Activated CD4-positive, alpha-beta T cell treated with anti-CD3 and anti-CD28 coated beads, Interleukin-2, amount 10 ng/mL, durations not matched to agents 7 days and 5 days (primary cell): ENCODE measurements at regions not wholly inside any gene's neighbourhood (a gene's known extent, or its start where the extent isn't known, plus 50 kb on each side); places are given as distances from the start of the nearest gene placed in this dataset.

Source experiments
- CTCF ChIA-PET: fragments of 350-600 bp; sonication (Branson Sonifier 250); formaldehyde crosslinking; loops from one replicate; lab custom pipeline; 2021; ENCODE audit warnings: antibody characterized with exemption; lab: Charles Lee
- POLR2A ChIA-PET: fragments of 350-600 bp; sonication (Branson Sonifier 250); formaldehyde crosslinking; loops from one replicate; lab custom pipeline; 2021; ENCODE audit warnings: antibody characterized with exemption; lab: Charles Lee
- DNase-seq: peaks from one replicate; pipeline ENCODE4 v3.0.0-alpha.2; 2020
- H3K27ac Mint-ChIP-seq: one replicate; pipeline ENCODE4 v1.8.0; 2021; ENCODE audit warnings: mild to moderate bottlenecking, moderate library complexity, mixed read lengths
- H3K27me3 Mint-ChIP-seq: one replicate; pipeline ENCODE4 v1.8.0; 2021; ENCODE audit warnings: mixed read lengths
- H3K36me3 Mint-ChIP-seq: one replicate; pipeline ENCODE4 v1.8.0; 2021; ENCODE audit warnings: low read depth, mixed read lengths
- H3K4me1 Mint-ChIP-seq: one replicate; pipeline ENCODE4 v1.8.0; 2021; ENCODE audit warnings: mixed read lengths
- H3K4me3 Mint-ChIP-seq: one replicate; pipeline ENCODE4 v1.8.0; 2021; ENCODE audit warnings: mild to moderate bottlenecking, moderate library complexity, mixed read lengths
- H3K9me3 Mint-ChIP-seq: one replicate; pipeline ENCODE4 v1.8.0; 2021; ENCODE audit warnings: mixed read lengths

DNA sequence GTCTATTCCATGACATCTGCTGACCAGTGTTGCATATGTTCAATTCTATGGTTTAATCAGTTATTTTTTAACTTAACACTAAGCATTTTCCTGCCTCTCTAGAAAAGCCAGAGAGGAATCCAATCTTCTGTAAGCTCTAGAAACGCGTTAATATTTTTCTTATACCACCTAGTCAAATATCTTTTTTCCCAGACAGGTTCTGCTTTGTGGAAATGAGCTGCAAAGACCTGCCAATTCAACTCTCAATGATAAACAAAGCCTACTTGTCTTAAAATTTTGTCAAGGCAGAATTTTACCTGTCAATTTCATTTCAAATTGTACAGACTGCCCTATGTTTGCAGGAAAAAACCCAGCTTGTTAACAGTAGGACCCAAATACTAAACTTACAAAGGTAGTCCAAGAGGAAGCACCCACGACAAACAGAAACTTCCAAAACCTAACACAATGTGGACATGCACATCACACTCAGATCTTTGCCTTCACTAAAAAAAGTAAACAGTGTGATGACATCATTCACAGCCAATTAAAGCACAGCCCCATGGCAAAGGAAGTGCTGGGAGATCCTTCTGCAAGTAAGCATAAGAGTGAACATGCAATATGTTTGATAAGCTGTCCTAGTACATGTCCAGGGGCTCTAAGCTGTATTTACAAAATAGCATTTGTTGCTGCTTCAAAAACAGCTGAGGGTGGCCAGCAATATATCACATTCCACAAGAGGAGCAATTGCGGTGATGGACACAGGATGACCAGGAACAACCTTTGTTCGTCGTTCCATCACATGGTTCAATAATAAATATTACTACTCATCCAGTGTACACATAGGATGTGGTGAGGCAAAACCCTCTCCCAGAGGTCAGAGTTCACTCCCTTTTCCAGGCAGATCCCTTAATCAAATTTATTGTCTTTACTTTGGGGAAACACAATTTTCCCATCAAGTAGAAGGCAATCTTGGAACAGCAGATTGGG, 139.4 kb upstream of the TSC22D2 start:
- H3K9me3 Mint-ChIP-seq: no peaks in the 10 kb centered on the region
- H3K27me3 Mint-ChIP-seq: peaks cover 10% of the 10 kb centered on the region
- H3K27ac Mint-ChIP-seq: no peak overlapping the region
- no peak for DNase-seq
- H3K4me3 Mint-ChIP-seq: no peak overlapping the region
- H3K4me1 Mint-ChIP-seq: no peaks in the 10 kb centered on the region
- no peaks in the 10 kb centered on the region for H3K36me3 Mint-ChIP-seq
- ChIA-PET POLR2A (no interaction called here), CTCF (no interaction called here)

DNA sequence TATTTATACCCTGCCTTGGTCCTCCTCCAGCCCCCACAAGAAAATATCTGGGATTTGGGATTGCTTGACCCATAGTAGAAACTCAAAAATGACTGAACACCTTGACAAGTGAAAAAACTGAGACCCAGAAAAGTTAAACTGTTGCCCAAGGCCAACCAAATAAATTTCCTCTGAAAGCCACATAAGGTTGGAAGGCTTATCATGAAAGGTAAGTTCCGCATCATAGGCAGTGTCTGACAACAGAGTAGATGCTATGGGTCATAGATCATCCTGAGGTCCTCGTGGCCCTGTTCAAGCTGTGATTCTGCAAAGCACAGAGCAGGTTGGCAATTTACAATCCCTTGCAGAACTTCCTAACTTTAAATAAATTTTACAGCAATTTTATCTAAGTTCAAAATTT, 140.8 kb upstream of the TSC22D2 start:
- DNase-seq: no peak
- POLR2A ChIA-PET: no interaction called here

DNA sequence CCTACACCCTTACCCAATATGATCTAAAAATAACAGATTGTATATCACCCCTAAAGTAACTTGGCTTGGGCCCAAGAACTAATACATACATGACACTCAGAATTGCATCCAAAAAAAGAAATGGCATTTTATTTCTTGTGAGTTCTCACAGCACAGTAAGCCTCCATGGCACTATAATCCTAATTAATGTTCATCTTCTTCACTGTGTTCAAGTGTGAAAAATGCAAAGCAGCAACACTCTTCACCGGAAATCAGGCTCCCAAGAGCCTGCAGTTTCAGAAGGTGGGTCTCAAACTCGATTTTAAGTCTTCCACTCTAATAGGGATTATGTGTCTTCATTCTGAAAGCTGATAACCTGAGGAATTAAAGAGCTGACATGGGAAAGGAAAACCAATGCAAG, 142.8 kb upstream of the TSC22D2 start:
- Mint-ChIP-seq H3K4me3 (no peak overlapping the region), H3K4me1 (no peaks in the 10 kb centered on the region), H3K27ac (no peak overlapping the region), H3K36me3 (no peaks in the 10 kb centered on the region), H3K27me3 (peaks cover 7% of the 10 kb centered on the region), H3K9me3 (no peaks in the 10 kb centered on the region)
- DNase-seq: no peak
- ChIA-PET POLR2A (no interaction called here), CTCF (no interaction called here)

More for the DNA sequence above, 140.8 kb upstream of the TSC22D2 start:
- H3K9me3 Mint-ChIP-seq: no peaks in the 10 kb centered on the region
- H3K4me3 Mint-ChIP-seq: no peak overlapping the region
- no peak overlapping the region for H3K27ac Mint-ChIP-seq
- CTCF ChIA-PET: no interaction called here
- no peaks in the 10 kb centered on the region for H3K36me3 Mint-ChIP-seq
- H3K4me1 Mint-ChIP-seq: no peaks in the 10 kb centered on the region
- peaks cover 10% of the 10 kb centered on the region for H3K27me3 Mint-ChIP-seq

DNA sequence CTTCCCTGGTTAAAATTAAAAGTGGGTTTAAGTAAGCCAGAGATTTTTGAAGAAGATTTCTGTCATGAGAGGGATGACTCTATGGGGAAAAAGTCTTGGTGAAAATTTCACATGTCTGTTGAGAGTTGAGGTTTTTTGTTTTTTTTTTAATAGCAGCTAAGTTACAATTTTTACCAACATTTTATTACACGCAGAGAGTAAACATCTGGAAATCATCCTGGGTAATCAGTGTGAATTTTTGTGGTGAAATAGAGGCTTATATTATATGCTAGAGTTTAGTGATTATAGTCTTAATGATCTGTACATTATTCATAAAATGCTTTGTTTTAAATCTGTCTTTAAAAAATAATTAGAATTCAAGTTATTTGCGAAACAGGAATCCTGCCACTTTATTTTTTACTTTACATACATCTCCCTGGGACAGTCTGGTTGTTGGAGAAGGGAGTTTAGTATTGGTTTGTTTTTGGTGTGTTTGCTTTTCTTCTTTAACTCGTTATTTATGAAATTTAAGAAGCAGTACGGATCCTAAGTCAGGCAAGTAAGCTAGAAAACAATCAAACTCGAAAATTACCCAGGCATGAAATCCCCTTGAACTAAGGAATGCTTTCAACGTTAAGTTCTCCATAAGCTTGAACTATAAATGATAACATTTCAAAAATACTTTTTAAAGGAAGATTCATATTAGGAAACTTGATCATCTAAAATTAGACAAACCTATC, 143.4 kb upstream of the TSC22D2 start:
- Mint-ChIP-seq H3K4me1 (no peaks in the 10 kb centered on the region), H3K27ac (no peak overlapping the region), H3K36me3 (no peaks in the 10 kb centered on the region), H3K4me3 (no peak overlapping the region), H3K27me3 (peaks cover 7% of the 10 kb centered on the region), H3K9me3 (no peaks in the 10 kb centered on the region)
- ChIA-PET POLR2A (no interaction called here), CTCF (no interaction called here)
- DNase-seq: no peak

DNA sequence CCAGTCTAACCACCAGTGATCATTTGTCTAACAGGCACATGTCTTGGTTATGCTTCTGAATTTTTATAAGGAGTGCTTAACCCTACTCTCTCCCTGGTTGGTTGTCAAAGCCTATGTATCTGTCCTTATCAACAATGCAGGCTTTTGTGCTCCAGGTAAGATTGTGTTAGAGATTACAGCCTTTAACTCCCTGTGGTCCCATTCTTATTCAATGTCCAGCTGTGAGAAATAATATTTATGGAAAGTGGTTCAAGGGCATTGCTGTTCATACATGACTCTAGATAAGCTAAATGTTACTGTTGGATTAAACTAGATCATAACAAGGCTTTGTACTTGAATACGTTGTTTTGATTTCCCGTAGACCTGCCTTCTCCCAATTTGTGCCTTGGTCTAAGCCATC, 146.1 kb upstream of the TSC22D2 start:
- H3K9me3 Mint-ChIP-seq: no peaks in the 10 kb centered on the region

DNA sequence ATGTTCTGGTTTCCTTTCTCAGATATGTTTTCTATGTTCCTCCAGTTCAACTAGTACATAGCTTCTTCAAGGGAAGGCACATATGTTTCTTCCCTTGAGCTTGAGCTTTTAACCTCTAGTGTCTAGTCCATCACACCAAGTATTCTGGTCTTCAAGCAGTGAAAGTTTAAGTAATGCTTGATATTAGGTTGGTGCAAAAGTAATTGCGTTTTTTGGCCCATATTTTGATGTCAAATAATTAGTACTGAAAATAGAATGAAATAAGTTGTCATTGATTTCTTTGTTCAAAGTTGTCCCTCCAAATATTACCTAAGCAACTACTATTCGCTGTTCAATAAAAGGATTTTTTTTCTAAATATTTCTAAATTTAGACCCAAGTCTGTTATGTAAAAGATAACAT, 146.7 kb upstream of the TSC22D2 start:
- no peak for DNase-seq
- H3K4me1 Mint-ChIP-seq: no peaks in the 10 kb centered on the region
- H3K27ac Mint-ChIP-seq: no peak overlapping the region
- no peaks in the 10 kb centered on the region for H3K9me3 Mint-ChIP-seq
- no peaks in the 10 kb centered on the region for H3K36me3 Mint-ChIP-seq
- peaks cover 5% of the 10 kb centered on the region for H3K27me3 Mint-ChIP-seq
- no peak overlapping the region for H3K4me3 Mint-ChIP-seq
- ChIA-PET CTCF (no interaction called here), POLR2A (no interaction called here)

More for the DNA sequence above, 146.1 kb upstream of the TSC22D2 start:
- peaks cover 5% of the 10 kb centered on the region for H3K27me3 Mint-ChIP-seq
- POLR2A ChIA-PET: no interaction called here
- CTCF ChIA-PET: no interaction called here
- H3K36me3 Mint-ChIP-seq: no peaks in the 10 kb centered on the region
- H3K4me1 Mint-ChIP-seq: no peaks in the 10 kb centered on the region
- H3K4me3 Mint-ChIP-seq: no peak overlapping the region
- H3K27ac Mint-ChIP-seq: no peak overlapping the region
- no peak for DNase-seq

DNA sequence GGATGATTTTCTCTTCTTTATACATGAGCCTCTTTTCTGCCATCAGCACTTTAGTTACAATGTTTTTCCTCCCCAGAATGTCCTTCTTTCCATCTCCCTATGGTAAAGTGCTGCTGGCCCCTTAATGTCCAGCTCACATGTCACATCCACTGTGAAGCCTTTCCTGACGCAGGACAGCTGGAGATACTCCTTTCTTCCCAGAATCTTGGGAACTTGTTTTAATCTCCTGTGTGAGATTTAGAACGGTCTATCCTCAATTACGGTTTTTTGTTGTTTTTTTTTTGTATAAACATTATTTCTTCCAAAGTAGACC, 147.7 kb upstream of the TSC22D2 start:
- ChIA-PET POLR2A (interaction anchor here (0.6 to 0.7 kb wide), 2 partner anchors 227 to 602 kb away, joined by 5 to 6 read pairs; no protein-coding TSS in a partner anchor), CTCF (interaction anchor here (0.6 kb wide), 1 partner anchor 415 kb away, joined by 4 read pairs; no protein-coding TSS in a partner anchor)

DNA sequence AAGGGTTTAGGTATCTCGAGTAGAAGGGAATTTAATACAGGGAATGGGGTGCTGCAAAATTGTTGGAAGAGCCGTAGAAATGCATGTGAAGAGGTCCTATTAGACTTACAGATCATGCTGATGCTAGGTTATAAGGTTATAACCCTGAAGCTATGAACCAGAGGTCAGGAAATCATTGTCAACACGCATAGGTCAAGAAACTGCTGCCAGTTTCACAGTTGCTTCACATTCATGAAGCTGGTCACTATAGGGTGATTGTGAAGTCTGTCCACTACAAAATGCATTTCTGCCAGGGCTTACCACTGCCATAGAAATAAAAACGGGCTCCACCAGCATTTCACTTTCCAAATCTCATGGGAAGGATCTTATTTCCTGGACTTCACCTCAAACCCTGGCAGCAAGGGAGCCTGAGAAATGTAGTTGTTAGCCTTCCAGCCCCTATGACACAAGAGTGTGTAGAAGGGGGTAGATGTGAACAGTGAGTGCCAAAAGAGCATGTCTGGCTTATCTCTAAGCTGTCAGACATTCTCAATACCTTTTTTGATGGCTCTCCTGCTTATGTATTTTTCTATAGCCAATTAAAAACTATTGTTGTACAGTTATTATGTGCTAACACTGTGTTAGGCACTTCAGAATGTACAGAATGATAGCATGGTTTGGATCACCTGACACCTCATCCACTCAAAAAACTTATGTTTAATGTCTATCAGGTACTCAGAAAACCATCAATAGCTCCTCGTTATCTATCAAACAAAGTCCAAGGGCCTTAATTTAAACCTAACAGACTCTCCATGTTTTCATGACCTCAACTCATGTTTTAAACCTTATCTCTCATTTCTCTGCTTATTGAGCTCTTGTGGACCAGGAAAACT, 148.3 kb upstream of the TSC22D2 start:
- ChIA-PET CTCF (interaction anchor here (0.6 kb wide), 1 partner anchor 414 kb away, joined by 4 read pairs; no protein-coding TSS in a partner anchor), POLR2A (interaction anchor here (0.6 to 0.7 kb wide), 2 partner anchors 226 to 601 kb away, joined by 5 to 6 read pairs; no protein-coding TSS in a partner anchor)
- Mint-ChIP-seq H3K27ac (no peak overlapping the region), H3K27me3 (peaks cover 3% of the 10 kb centered on the region), H3K9me3 (no peaks in the 10 kb centered on the region), H3K36me3 (no peaks in the 10 kb centered on the region), H3K4me3 (no peak overlapping the region), H3K4me1 (no peaks in the 10 kb centered on the region)
- no peak for DNase-seq

More for the DNA sequence above, 147.7 kb upstream of the TSC22D2 start:
- Mint-ChIP-seq H3K9me3 (no peaks in the 10 kb centered on the region), H3K27ac (no peak overlapping the region), H3K27me3 (peaks cover 5% of the 10 kb centered on the region), H3K36me3 (no peaks in the 10 kb centered on the region), H3K4me1 (no peaks in the 10 kb centered on the region), H3K4me3 (no peak overlapping the region)
- no peak for DNase-seq

DNA sequence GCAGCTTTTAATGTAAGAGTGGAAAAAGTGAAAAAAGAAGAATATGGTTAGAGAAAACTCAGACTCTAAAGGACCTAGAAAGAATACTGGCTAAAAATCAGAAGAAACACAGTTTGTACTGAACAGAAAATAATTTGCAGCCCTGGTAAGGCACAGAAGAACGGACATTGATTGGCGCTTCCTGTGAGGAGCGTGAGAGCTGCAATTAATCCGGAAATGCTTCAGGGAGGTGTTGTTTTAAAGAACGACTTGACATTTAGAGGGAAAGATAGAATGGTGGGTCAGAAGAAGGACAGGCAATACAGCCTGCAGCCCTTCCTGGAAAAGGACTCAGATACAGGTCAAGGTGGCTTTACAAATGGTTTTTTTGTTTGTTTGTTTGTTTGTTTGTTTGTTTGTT, 151.3 kb upstream of the TSC22D2 start:
- peaks cover 6% of the 10 kb centered on the region for H3K27me3 Mint-ChIP-seq
- H3K4me3 Mint-ChIP-seq: no peak overlapping the region
- no peaks in the 10 kb centered on the region for H3K36me3 Mint-ChIP-seq
- H3K27ac Mint-ChIP-seq: no peak overlapping the region
- DNase-seq: no peak
- H3K4me1 Mint-ChIP-seq: no peaks in the 10 kb centered on the region
- POLR2A ChIA-PET: no interaction called here
- H3K9me3 Mint-ChIP-seq: no peaks in the 10 kb centered on the region
- CTCF ChIA-PET: no interaction called here

DNA sequence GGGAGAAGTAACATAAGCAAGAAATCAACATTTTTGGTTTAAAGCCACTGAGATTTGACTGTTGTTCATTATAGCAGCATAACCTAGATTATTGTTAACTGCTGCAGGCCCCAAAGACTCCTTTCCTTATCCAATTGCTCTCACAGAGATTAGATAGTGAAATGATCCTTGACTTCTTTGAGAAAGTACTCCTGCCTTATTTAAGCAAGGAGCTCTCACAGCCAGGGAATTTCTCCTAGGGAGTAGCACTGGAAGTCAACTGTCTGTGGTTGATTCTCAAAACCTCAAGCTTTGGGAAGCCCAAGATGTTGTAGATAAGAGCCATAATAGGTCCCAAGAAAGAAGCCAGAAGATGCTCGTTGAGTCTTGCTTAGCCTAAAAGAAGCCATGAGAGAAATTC, 151.8 kb upstream of the TSC22D2 start:
- H3K4me1 Mint-ChIP-seq: no peaks in the 10 kb centered on the region
- no peaks in the 10 kb centered on the region for H3K36me3 Mint-ChIP-seq
- CTCF ChIA-PET: no interaction called here

DNA sequence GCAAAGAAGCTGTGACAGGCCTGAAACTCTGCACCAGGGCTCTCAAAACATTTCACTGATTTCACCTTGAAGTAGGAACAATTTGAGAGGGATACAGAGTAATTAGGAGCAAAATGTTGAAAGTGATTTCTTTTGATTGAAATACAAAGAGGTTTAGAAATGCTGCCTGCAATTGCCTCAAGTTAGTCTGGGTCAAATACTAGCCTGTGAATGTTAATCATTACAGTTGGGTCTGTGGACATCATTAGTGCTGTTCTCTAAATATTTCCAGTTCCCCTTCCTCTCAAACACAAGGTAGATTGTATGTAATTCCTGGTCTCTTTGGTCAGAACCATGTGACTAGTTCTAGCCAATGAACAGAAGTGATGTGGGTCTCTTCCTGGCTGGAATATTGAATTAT, 152.3 kb upstream of the TSC22D2 start:
- no peaks in the 10 kb centered on the region for H3K4me1 Mint-ChIP-seq
- peaks cover 8% of the 10 kb centered on the region for H3K27me3 Mint-ChIP-seq
- H3K27ac Mint-ChIP-seq: no peak overlapping the region
- ChIA-PET POLR2A (interaction anchor here (0.5 kb wide), 1 partner anchor 702 kb away, joined by 15 read pairs; no protein-coding TSS in a partner anchor), CTCF (no interaction called here)
- H3K36me3 Mint-ChIP-seq: no peaks in the 10 kb centered on the region
- H3K4me3 Mint-ChIP-seq: no peak overlapping the region
- no peak for DNase-seq
- H3K9me3 Mint-ChIP-seq: no peaks in the 10 kb centered on the region

More for the DNA sequence above, 151.8 kb upstream of the TSC22D2 start:
- POLR2A ChIA-PET: no interaction called here
- Mint-ChIP-seq H3K9me3 (no peaks in the 10 kb centered on the region), H3K4me3 (no peak overlapping the region), H3K27me3 (peaks cover 8% of the 10 kb centered on the region), H3K27ac (no peak overlapping the region)
- DNase-seq: no peak

DNA sequence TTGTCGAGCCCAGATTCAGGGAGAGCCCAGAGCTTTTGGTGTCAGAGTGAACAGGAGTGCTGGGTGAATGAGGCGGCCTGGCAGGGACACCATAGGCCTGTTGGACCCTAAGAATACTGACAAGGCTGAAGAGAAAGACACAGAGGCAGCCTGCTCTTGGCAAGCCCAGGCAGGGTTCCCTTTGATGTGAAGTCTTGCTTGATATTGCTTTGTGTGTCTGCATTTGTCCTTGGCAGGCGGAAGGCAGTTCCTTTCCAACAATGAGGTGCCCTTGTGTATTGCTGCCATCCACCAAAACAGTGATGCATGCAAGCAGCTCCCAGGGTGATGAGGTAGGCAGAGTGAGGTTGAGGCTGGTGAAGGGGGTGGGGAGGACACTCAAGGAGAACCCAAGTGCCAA, 152.7 kb upstream of the TSC22D2 start:
- Mint-ChIP-seq H3K36me3 (no peaks in the 10 kb centered on the region), H3K27ac (no peak overlapping the region), H3K4me3 (no peak overlapping the region), H3K4me1 (no peaks in the 10 kb centered on the region), H3K9me3 (no peaks in the 10 kb centered on the region), H3K27me3 (peaks cover 8% of the 10 kb centered on the region)
- ChIA-PET CTCF (no interaction called here), POLR2A (interaction anchor here (0.5 kb wide), 1 partner anchor 701 kb away, joined by 15 read pairs; no protein-coding TSS in a partner anchor)
- DNase-seq: no peak
